AG04450 (cell line): ENCODE measurements at regions not wholly inside any gene's neighbourhood (a gene's known extent, or its start where the extent isn't known, plus 50 kb on each side); places are given as distances from the start of the nearest gene placed in this dataset.
"Not testable (repeated sequence)": the region's sequence is repeated elsewhere in the genome, so short reads cannot be mapped to it uniquely, and the experiment has no call there.

Experiments used
- CTCF ChIA-PET: fragments of 300-600, 350-600 bp; formaldehyde crosslinking; extraction: SDS; loops from one replicate; lab custom pipeline; 2022; ENCODE audit warnings: antibody characterized with exemption, inconsistent platforms; lab: Charles Lee
- POLR2A ChIA-PET: fragments of 350-600 bp; formaldehyde crosslinking; extraction: SDS; loops from one replicate; lab custom pipeline; 2021; ENCODE audit warnings: antibody characterized with exemption, inconsistent platforms; lab: Yijun Ruan, JAX
- DNase-seq: peaks from one replicate; pipeline ENCODE4 v3.0.0-alpha.2; 2011; ENCODE audit warnings: low read depth, low spot score
- H3K27ac ChIP-seq: one replicate; pipeline ENCODE4 v1.5.1; 2012; ENCODE audit warnings: low read depth, low read length, control low read depth
- H3K27me3 ChIP-seq: one replicate; pipeline ENCODE4 v1.6.0; 2012; ENCODE audit warnings: low read length; ENCODE audit not compliant: control insufficient read depth, insufficient read depth
- H3K4me3 ChIP-seq: 2 replicates; pipeline ENCODE4 v1.5.1; 2011; ENCODE audit warnings: mild to moderate bottlenecking, low read depth, low read length, control low read depth
- H3K9me3 ChIP-seq: 2 replicates; pipeline ENCODE4 v1.5.1; 2012; ENCODE audit warnings: low read length; ENCODE audit not compliant: control insufficient read depth, insufficient read depth
- CTCF ChIP-seq: IDR thresholded peaks from 2 replicates; pipeline ENCODE4 v1.5.1; 2011; ENCODE audit warnings: low read depth, low read length, control low read depth, inconsistent platforms

GRCh38 chr9:40914772-40915659 is 213.5 kb downstream of the FOXD4L6 start:
- H3K27ac ChIP-seq: no peak overlapping the region
- H3K27me3 ChIP-seq: no peaks in the 10 kb centered on the region
- DNase-seq: no peak
- TF ChIP-seq CTCF: no peak
- H3K9me3 ChIP-seq: peaks cover 37% of the 10 kb centered on the region
- H3K4me3 ChIP-seq: no peak overlapping the region
- CTCF ChIA-PET: no interaction called here
- POLR2A ChIA-PET: no interaction called here

GRCh38 chr9:40913928-40914673 is 214.4 kb downstream of the FOXD4L6 start:
- no peak for TF ChIP-seq CTCF
- ChIA-PET POLR2A (no interaction called here), CTCF (no interaction called here)
- DNase-seq: no peak
- Histone ChIP-seq H3K4me3 (no peak overlapping the region), H3K9me3 (peaks cover 41% of the 10 kb centered on the region), H3K27me3 (no peaks in the 10 kb centered on the region), H3K27ac (no peak overlapping the region)

GRCh38 chr9:40913096-40913719 is 215.3 kb downstream of the FOXD4L6 start:
- CTCF ChIA-PET: no interaction called here

GRCh38 chr9:40912679-40913078 is 215.8 kb downstream of the FOXD4L6 start:
- DNase-seq, CTCF ChIA-PET, H3K27me3 ChIP-seq, H3K27ac ChIP-seq, H3K4me3 ChIP-seq, POLR2A ChIA-PET: not testable (repeated sequence)
- H3K9me3 ChIP-seq: peaks cover 55% of the 10 kb centered on the region

More at GRCh38 chr9:40913096-40913719, 215.3 kb downstream of the FOXD4L6 start:
- no peak for TF ChIP-seq CTCF
- POLR2A ChIA-PET: no interaction called here
- Histone ChIP-seq H3K4me3 (no peak overlapping the region), H3K27me3 (no peaks in the 10 kb centered on the region), H3K9me3 (peaks cover 50% of the 10 kb centered on the region), H3K27ac (no peak overlapping the region)
- DNase-seq: no peak

GRCh38 chr9:40911647-40912046 is 216.8 kb downstream of the FOXD4L6 start:
- CTCF ChIA-PET: no interaction called here
- Histone ChIP-seq H3K27me3 (no peaks in the 10 kb centered on the region), H3K4me3 (no peak overlapping the region), H3K27ac (no peak overlapping the region), H3K9me3 (peaks cover 65% of the 10 kb centered on the region)
- DNase-seq: no peak
- no peak for TF ChIP-seq CTCF
- POLR2A ChIA-PET: no interaction called here

GRCh38 chr9:40910995-40911394 is 217.5 kb downstream of the FOXD4L6 start:
- H3K27ac ChIP-seq, DNase-seq, POLR2A ChIA-PET, H3K4me3 ChIP-seq, H3K27me3 ChIP-seq, CTCF ChIA-PET: not testable (repeated sequence)
- peaks cover 59% of the 10 kb centered on the region for H3K9me3 ChIP-seq
